Dermis blood vessel endothelial cell (primary cell): ENCODE measurements at regions not wholly inside any gene's neighbourhood (a gene's known extent, or its start where the extent isn't known, plus 50 kb on each side); places are given as distances from the start of the nearest gene placed in this dataset.
"Not testable (repeated sequence)": the region's sequence is repeated elsewhere in the genome, so short reads cannot be mapped to it uniquely, and the experiment has no call there.

Source experiments
- DNase-seq: peaks from one replicate; pipeline ENCODE4 v3.0.0; 2010

DNA sequence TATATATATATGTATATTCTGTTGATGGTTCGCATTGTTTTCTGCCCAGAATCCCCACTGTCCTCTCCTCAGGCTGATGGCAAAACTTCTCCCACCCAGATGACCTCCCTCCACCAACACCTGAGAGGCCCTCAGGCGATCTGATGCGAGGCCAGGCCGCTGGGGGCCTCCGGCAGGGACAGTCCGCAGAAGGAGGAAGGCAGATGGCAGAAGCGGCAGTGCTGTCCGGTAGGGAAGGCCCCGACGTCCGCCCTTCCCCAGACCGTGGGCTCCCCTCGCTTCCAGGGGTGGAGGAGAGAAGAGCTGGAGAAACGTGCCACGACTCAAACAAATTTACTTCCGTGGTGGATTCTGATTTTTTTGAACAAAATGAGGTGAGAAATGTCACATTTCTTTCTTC, 178.3 kb upstream of the RGS6 start:
- DNase-seq = no peak

- no peak for DNase-seq
Observed at GRCh38 chr14:71754422-71755095, 177.7 kb upstream of the RGS6 start.

- no peak for DNase-seq
Observed at GRCh38 chr14:71758229-71758951, 173.8 kb upstream of the RGS6 start.

DNA sequence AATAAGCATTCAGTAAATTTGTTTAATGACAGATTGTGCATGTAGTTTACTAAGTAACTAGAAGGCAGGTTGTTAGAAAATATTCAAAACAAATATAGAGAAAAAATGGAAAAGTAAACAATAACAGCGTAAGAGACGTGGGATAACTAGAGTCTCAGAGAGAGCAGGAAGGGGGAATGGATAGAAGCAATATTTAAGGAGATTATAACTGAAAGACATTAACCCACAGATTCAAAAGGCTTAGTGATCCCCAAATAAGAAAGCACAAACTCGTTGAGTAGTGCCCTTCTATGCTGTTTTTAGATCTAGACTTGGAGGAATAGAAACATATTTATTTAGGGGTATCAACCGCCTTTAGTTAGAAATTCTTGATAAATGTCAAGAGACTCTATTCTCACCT, 169.7 kb upstream of the RGS6 start:
- DNase-seq = no peak

- no peak for DNase-seq
Observed at GRCh38 chr14:71764701-71765382, 167.4 kb upstream of the RGS6 start.

- DNase-seq = no peak
Observed at GRCh38 chr14:71765505-71765904, 166.7 kb upstream of the RGS6 start.

DNA sequence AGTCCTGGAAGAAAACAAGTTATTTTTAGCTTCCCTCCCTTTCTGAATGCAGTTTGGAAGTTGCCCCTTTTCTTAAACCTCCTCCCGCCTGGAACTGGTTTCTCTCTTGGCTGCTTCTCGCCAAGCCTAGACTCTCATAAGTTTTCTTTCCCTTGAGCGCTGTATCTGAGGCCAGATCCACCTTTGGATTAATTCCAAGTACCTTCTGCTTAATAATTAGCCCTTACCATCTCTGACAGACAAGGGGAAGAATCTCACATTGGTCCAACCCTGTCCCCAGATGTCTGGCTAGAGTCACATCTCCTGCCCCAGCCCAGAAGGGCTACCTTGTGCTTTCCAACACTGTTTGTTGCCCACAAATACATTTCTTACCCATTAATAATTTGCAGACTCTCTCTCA, 161.8 kb upstream of the RGS6 start:
- no peak for DNase-seq

DNA sequence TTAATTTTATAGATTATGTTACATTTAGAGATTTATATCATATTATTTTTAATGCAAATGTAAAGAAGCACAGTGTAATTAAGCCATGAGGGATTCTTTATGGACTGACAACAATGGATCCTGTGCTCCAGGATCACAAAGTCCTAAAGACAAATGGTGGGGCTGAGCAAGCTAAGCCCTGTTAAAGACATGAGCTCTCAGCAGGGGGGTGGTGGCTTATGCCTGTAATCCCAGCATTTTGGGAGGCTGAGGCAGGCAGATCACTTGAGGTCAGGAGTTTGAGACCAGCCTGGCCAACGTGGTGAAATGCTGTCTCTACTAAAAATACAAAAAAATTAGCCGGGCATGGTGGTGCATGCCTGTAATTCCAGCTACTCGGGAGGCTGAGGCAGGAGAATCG, 160.8 kb upstream of the RGS6 start:
- not testable (repeated sequence) for DNase-seq

GRCh38 chr14:71771996-71772395, 160.2 kb upstream of the RGS6 start:
- not testable (repeated sequence) for DNase-seq

DNA sequence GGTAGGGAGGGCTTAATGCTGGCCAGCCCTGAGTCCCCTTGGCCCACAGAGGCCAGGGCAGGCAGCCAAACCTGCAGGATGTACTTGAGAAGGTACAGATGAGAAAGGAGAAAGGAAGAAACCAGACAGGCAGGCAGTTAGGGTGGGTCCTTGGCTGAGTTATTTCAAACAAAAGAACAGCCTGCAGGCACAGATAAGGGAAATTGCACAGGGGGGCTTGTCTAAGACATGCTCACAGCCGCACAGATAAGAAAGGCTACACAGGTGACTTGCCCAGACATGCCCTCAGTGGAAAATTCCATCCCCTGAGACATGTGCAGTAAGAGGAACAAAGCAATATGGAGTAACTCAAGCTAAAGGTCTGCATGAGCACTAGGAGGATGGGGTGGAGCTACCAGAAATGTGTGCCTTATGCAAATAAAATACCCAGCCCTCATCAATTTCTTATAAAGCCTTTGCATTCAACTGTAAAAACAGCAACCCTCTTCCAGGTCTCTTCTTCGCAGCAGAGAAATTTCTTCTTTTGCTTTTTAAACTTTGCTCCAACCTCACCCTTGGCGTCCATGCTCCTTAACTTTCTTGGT, 158.2 kb upstream of the RGS6 start:
- DNase-seq = no peak

GRCh38 chr14:71776471-71777360, 155.5 kb upstream of the RGS6 start:
- peak; percentile 32 for DNase-seq

- peak; percentile 95 for DNase-seq
Observed at GRCh38 chr14:71780075-71780474, 152.2 kb upstream of the RGS6 start.

- DNase-seq = peak; percentile 18
Observed at GRCh38 chr14:71780822-71781221, 151.4 kb upstream of the RGS6 start.

DNA sequence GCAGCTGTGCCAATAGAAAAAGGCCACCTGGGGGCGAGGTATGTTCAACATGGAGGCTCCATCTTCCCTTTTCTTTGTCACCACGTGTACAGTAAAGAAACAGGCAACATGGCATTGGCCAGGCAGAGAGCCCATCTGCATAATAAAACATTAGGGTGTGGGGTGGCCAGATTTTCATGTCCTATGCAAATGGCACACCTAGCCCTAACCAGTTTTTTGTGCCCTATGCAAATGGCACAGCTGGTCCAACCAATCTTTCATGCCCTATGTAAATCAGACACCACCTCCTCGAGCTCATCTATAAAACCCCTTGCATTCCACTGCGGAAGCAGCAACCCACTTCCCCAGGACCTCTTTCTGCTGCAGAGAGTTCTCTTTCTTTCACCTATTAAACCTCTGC, 149.1 kb upstream of the RGS6 start:
- DNase-seq = no peak

- no peak for DNase-seq
Observed at GRCh38 chr14:71783786-71784185, 148.4 kb upstream of the RGS6 start.

GRCh38 chr14:71789005-71789404, 143.2 kb upstream of the RGS6 start:
- DNase-seq = no peak

GRCh38 chr14:71799841-71800240, 132.4 kb upstream of the RGS6 start:
- DNase-seq = no peak

GRCh38 chr14:71800878-71801277, 131.4 kb upstream of the RGS6 start:
- no peak for DNase-seq

DNA sequence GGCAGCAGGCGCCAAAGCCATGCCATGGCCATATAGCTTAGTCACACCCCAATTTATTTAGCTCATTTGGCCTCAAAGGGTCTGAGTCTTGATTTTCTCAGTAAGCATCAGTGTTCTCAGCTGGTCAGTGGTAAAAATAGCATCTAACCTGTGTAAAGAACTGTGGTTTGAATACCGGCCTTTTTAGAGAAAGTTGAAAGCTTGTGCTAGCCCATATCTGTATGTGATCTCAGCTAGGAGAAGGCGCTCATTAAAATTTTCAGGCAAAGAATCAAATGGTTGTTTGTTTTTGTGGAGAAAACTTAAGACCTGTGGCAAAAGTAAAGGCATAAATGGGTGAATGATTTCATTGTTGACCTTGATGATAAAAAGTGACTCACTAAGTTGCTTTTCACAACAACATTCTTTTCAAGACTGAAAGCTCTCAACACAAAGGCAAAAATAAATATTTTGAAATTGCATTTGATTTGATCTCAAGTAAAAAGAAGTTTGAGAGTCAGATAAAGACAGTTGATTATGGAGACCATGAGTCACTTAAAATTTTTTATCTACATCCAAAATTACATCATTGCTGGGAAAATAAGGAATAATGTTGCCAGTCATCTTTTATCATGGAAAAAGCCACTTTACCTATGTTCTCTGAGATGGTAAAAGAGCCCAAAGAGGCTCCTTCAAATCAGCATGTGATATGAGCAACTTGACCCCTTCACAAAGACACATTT, 128.5 kb upstream of the RGS6 start:
- DNase-seq = peak; percentile 48

GRCh38 chr14:71804992-71805391, 127.2 kb upstream of the RGS6 start:
- no peak for DNase-seq

DNA sequence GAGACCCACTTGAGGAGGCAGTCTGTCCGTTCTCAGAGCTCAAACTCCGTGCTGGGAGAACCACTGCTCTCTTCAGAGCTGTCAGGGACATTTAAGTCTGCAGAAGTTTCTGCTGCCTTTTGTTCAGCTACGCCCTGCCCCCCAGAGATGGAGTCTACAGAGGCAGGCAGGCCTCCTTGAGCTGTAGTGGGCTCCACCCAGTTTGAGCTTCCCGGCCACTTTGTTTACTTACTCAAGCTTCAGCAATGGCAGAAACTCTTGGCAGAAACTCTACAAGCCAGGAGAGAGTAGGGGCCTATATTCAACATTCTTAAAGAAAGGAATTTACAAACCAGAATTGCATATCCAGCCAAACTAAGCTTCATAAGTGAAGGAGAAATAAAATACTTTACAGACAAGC, 125.2 kb upstream of the RGS6 start:
- not testable (repeated sequence) for DNase-seq

- not testable (repeated sequence) for DNase-seq
Observed at GRCh38 chr14:71810800-71811199, 121.4 kb upstream of the RGS6 start.
